K562 (cell line): ENCODE measurements at regions not wholly inside any gene's neighbourhood (a gene's known extent, or its start where the extent isn't known, plus 50 kb on each side); places are given as distances from the start of the nearest gene placed in this dataset.

ENCODE experiments used
- CTCF ChIP-seq, 3 experiments: IDR thresholded peaks in 2 of 3; conservative IDR thresholded peaks in 1 of 3; 2 replicates each; pipeline ENCODE4 v1.5.1; 2011 to 2012; ENCODE audit warnings: low read length in 3 of 3, mild to moderate bottlenecking in 3 of 3, control low read depth in 2 of 3, improper control_type of control experiment in 1 of 3, inconsistent platforms in 1 of 3, low read depth in 1 of 3, mixed read lengths in 1 of 3, moderate library complexity in 1 of 3; ENCODE audit not compliant: insufficient read depth in 2 of 3
- POLR2A ChIP-seq: fragments of 450-650 bp; conservative IDR thresholded peaks from 2 replicates; pipeline ENCODE4 v1.6.1; 2016
- THRA ChIP-seq: fragments of 450-650 bp; IDR thresholded peaks from 2 replicates; pipeline ENCODE4 v1.6.1; 2017; ENCODE audit warnings: mild to moderate bottlenecking, moderate library complexity
- ZFX ChIP-seq: sonication (generic); formaldehyde crosslinking; IDR thresholded peaks from 2 replicates; pipeline ENCODE4 v1.8.0; 2022; ENCODE audit warnings: mild to moderate bottlenecking, missing genetic modification reagents, moderate library complexity

GRCh38 chr10:8344756-8345155 is 290.3 kb downstream of the GATA3 start:
- TF ChIP-seq POLR2A (no peak), CTCF (IDR thresholded peaks at IDR 0.05 in 2 of 3, conservative IDR thresholded peaks at IDR 0.05 in 1 of 3; ENCODE audit: insufficient read depth in 2 of 3, low read depth in 1 of 3, low read length in 3 of 3) (no peak), ZFX (CRISPR knock-in tag) (no peak), THRA (no peak)
